Brain pericyte (primary cell): ENCODE measurements at regions not wholly inside any gene's neighbourhood (a gene's known extent, or its start where the extent isn't known, plus 50 kb on each side); places are given as distances from the start of the nearest gene placed in this dataset.

Experiments used
- DNase-seq: peaks from one replicate; pipeline ENCODE4 v3.0.0-alpha.2; 2012; ENCODE audit warnings: low read depth, low spot score

DNA sequence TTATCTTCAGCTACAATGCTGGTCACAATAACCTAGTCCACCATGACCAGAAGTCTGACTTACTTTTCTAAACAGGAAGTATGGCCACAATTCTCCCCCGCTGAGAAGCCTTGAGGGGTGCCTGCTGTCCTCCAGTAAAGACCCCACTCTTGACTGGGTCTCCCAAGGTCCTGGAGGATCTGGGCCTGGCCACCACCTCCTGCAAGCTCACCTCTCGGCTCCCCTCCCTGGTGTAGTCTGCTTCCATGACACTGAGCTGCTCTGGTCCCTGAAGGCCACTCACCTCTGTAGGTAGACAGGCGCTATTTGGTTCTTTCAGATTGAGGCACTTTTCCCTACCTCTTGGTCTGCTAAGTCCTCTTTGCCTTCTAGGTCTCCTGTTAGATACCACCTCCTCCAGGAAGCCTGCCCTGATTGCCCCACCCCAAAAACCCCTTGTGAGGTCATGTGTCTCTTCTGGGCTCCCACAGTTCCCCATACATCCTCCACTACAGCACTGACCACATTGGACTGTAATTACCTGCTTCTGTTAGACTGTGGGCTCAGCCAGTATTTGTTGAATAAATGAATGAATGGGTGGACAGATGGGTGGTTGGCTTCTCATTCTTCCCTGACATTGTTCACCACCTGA lies 62.6 kb upstream of the IER5L start:
- DNase-seq: no peak

DNA sequence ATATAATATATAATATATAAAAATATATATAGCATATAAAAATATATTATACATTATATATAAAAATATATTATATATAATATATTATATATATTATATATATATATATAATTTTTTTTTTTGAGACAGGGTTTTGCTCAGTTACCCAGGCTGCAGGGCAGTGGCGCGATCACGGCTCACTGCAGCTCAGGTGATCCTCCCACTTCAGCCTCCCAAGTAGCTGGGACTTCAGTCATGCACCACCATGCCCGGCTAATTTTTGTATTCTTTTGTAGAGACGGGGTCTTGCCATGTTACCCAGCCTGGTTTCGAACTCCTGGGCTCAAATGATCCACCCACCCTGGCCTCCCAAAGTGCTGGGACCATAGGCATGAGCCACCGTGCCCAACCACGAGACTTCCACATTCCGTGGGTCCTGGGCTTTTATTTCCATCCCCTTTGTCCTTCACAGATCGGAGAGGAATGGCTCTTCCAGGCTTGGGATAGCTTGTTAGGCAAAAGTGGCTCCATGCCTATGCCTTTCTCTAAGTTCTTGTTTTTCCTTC lies 62.0 kb upstream of the IER5L start:
- no peak for DNase-seq

DNA sequence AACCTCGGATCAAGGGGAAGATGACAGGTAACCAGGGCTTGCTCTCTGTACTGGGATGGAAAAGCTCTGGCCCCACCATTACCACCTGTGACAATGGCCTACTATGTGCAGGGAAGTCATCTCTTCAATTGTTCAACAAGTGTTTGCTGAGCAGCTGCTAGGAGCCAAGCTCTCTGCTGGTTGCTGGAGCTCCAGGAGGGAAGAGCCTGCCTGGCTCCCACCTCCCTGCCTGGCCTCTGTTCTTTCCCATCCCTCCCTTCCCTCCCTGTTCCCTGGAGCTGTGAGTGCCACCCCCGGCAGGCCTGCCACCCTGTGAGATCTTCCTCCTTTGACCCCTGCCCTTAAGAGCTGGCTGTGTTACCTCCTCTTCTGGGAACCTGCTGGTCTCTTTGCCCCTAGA lies 59.7 kb upstream of the IER5L start:
- no peak for DNase-seq

- DNase-seq: no peak
Measured at GRCh38 chr9:129237164-129237611, 59.1 kb upstream of the IER5L start.

DNA sequence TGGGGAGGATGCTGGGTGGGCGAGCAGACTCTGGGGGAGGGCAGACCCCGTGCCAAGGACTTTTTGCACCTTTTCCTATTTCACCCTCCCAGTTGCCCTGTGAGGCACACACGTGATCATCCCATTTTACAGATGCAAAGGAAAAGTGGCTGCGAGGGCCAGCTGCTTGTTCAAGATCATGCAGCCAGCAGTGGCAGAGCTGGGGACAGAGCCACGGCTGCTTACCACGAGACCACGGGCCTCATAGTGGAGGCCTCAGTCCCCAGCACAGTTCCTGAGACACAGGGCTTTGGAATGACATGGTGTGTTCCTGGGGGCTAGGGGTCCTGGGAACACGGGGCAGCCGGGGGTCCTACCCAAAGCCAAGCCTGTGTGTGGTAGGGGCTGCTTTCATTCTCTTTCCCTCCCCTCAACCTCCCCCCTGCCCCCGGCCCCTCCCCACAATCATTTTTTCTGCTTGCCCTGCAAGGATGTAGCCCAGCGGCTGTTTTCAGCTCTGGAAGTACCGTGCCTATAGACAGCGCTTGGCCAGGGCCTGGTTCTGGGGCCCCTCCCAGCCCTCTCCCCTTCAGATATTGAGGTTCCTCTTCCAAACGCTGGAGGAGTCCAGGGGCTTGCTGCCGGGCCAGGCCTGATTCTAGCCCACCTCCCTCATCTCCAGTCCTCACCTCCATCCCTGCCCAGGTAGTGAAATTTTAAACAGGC lies 58.5 kb upstream of the IER5L start:
- DNase-seq: no peak

DNA sequence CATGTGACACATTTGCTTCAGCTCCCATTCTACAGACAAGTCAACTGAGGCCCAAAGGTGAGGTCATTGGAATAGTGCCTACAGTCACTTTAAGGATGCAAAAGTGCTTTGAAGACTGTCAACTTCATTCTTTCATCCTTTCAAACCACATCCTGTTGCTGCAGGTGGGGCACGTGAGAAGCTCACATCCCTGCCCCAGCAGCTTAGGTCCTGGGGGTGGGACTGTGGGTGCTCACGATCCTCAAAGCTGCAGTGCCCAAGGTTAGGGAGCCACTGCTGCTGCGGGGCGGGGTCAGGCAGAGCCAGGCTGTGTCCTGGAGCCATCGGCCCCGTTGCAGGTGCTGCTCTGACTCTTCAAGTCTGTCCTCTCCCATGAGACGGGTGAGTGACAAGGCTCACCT lies 57.9 kb upstream of the IER5L start:
- no peak for DNase-seq

DNA sequence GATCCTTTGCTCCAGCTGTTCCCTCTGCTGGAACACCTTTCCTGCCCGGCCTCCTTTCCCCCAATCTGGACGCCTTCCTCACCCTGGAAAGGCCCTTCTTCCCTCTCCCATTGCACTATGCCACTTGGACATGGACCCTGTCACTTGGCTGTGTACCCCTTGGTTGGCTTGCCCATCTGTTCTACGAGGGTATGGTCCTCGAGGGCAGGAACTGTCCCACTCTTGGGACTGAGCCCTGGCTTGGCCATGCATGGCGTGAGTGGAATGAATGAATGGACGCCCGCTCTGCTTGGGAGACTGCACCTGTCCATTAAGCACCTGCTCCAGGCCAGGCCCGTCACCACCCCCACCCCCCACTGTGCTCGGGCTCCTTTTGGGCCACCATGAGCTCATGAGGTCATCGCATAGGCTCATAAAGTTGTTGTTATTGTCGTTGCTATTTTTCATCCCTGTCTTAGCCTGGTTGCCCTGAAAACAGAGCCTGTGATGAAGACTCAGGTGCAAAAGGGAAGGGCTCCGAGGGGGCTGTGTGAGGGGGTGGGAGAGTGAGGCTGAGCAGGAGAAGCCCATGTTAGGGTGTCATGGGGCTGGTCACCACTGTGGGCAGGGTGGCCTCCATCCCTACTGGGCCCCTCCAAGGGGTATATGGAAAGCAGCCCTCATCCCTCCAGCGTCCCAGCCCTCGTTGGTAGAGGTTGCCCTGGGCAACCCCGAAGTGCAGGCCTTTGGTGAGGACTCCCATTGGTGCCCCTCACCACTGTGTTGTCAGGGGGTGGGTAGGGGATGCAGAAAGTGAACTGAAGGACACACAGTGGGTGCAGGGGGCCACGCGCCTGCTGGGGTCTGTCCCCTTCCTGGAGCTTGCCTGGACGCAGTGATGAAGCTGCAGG lies 57.2 kb upstream of the IER5L start:
- DNase-seq: no peak

GRCh38 chr9:129234491-129234890 lies 56.4 kb upstream of the IER5L start:
- DNase-seq: no peak

GRCh38 chr9:129232839-129233591 lies 55.0 kb upstream of the IER5L start:
- DNase-seq: no peak

GRCh38 chr9:129231759-129232158 lies 53.7 kb upstream of the IER5L start:
- no peak for DNase-seq

GRCh38 chr9:129231022-129231739 lies 53.1 kb upstream of the IER5L start:
- no peak for DNase-seq

DNA sequence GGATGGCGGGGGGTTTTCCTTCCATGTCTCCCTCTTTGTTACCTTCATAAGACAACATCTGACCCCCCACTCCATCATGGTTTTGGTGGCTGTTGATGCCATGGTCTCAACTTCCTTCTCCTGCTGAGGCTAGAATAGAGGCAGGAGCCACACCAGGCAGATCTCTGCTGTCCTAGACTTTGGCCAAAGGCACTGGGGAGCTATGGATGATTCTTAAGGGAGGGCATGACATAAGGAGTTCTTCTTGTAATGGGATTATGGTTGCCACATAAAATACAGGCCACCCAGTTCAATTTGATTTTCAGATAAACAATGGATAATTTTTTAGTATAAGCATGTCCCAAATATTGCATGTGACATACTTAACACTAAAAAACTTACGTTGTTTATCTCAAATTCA lies 52.2 kb upstream of the IER5L start:
- DNase-seq: no peak
